Ishikawa (cell line): ENCODE measurements at regions not wholly inside any gene's neighbourhood (a gene's known extent, or its start where the extent isn't known, plus 50 kb on each side); places are given as distances from the start of the nearest gene placed in this dataset.

Source experiments
- CEBPB ChIP-seq: IDR thresholded peaks from 2 replicates; pipeline ENCODE4 v1.6.1; 2012
- EGR1 ChIP-seq: IDR thresholded peaks from 2 replicates; pipeline ENCODE4 v1.6.1; 2012
- EP300 ChIP-seq: IDR thresholded peaks from 2 replicates; pipeline ENCODE4 v1.6.1; 2012; ENCODE audit warnings: borderline replicate concordance
- TAF1 ChIP-seq: IDR thresholded peaks from 2 replicates; pipeline ENCODE4 v1.6.1; 2012; ENCODE audit warnings: low read depth, mild to moderate bottlenecking
- TEAD4 ChIP-seq: IDR thresholded peaks from 2 replicates; pipeline ENCODE4 v1.6.1; 2012
- ZBTB7A ChIP-seq: IDR thresholded peaks from 2 replicates; pipeline ENCODE4 v1.6.1; 2012; ENCODE audit warnings: low read depth

- no peak for TF ChIP-seq CEBPB
- TF ChIP-seq EGR1 = no peak
- no peak for TF ChIP-seq ZBTB7A
- TF ChIP-seq TAF1 = no peak
- TF ChIP-seq TEAD4 = no peak
- TF ChIP-seq EP300 = no peak
These were observed 95.6 kb upstream of the NABP1 start for GRCh38 chr2:191582355-191582754.
